Nephron progenitor cell (in vitro differentiated cells): ENCODE measurements at regions not wholly inside any gene's neighbourhood (a gene's known extent, or its start where the extent isn't known, plus 50 kb on each side); places are given as distances from the start of the nearest gene placed in this dataset.

ENCODE experiments used
- DNase-seq: peaks from one replicate; pipeline ENCODE4 v3.0.0; 2021
- H3K27ac Mint-ChIP-seq: 2 replicates; pipeline ENCODE4 v1.8.0; 2021; ENCODE audit warnings: mild to moderate bottlenecking, moderate library complexity, mixed read lengths
- H3K27me3 Mint-ChIP-seq: 2 replicates; pipeline ENCODE4 v1.8.0; 2021; ENCODE audit warnings: mild to moderate bottlenecking, low read depth, mixed read lengths; ENCODE audit not compliant: poor library complexity
- H3K36me3 Mint-ChIP-seq: 2 replicates; pipeline ENCODE4 v1.8.0; 2021; ENCODE audit warnings: low read depth, mixed read lengths
- H3K4me1 Mint-ChIP-seq: 2 replicates; pipeline ENCODE4 v1.8.0; 2021; ENCODE audit warnings: mixed read lengths
- H3K4me3 Mint-ChIP-seq: 2 replicates; pipeline ENCODE4 v1.8.0; 2021; ENCODE audit warnings: mild to moderate bottlenecking, moderate library complexity, mixed read lengths
- H3K9me3 Mint-ChIP-seq: 2 replicates; pipeline ENCODE4 v1.8.0; 2021; ENCODE audit warnings: mild to moderate bottlenecking, moderate library complexity, mixed read lengths
- TF ChIP-seq, protein P1 (sequence below): fragments of 200-600 bp; sonication (generic); IDR thresholded peaks from 2 replicates; pipeline ENCODE4 v1.5.0; 2021; ENCODE audit warnings: antibody characterized with exemption

DNA sequence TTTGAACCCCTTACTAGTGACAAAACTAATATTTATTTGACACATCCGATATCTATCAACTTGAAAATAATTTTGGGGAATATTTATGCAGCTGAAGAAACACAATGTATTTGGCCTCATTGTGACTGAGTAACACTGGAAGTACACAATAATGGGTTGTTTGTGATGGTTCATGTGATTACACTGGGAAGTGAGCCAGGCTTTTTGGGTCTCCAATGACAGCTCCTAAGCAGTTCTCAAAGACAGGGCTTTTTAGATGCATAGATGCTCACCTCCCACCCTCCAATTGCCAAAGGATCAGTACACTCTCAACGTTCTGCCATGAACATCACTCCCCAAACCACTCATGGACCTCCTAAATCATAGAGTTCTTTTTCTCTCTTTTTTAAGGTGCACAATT, 170.0 kb downstream of the SLC24A2 start:
- TF ChIP-seq, protein P1, sequence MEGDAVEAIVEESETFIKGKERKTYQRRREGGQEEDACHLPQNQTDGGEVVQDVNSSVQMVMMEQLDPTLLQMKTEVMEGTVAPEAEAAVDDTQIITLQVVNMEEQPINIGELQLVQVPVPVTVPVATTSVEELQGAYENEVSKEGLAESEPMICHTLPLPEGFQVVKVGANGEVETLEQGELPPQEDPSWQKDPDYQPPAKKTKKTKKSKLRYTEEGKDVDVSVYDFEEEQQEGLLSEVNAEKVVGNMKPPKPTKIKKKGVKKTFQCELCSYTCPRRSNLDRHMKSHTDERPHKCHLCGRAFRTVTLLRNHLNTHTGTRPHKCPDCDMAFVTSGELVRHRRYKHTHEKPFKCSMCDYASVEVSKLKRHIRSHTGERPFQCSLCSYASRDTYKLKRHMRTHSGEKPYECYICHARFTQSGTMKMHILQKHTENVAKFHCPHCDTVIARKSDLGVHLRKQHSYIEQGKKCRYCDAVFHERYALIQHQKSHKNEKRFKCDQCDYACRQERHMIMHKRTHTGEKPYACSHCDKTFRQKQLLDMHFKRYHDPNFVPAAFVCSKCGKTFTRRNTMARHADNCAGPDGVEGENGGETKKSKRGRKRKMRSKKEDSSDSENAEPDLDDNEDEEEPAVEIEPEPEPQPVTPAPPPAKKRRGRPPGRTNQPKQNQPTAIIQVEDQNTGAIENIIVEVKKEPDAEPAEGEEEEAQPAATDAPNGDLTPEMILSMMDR = no peak
- no peak overlapping the region for H3K4me3 Mint-ChIP-seq
- no peaks in the 10 kb centered on the region for H3K9me3 Mint-ChIP-seq
- no peak overlapping the region for H3K27ac Mint-ChIP-seq
- no peak for DNase-seq
- H3K27me3 Mint-ChIP-seq = peaks cover 4% of the 10 kb centered on the region
- no peaks in the 10 kb centered on the region for H3K36me3 Mint-ChIP-seq
- H3K4me1 Mint-ChIP-seq = peaks cover 2% of the 10 kb centered on the region

DNA sequence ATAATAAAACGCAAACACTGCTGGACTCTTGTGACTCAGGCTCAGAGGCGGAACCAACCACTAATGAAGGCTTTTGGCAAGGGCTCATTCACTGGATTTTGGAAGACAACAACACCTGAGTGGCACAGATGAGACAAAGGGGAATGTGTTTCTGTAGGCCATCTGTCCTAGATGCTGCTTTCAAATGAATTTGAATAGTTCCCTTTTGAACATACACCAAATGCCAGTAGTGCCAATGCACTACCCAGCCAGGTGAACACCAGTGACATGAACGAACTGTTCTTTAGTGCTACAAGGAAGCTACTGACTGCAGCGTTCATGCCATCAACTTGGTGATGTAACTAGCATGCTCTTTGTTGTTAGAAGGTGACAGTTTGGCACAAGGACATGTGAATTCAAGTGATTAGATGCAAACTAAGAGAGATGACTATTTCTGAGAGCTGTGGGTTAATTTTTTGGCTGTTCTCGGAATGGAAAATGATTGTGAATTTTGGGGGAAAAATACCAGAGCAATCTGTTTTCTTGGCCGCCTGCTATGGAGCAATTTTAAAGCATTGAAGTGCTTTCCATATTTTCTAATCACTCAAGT, 173.7 kb downstream of the SLC24A2 start:
- peaks cover under 1% of the 10 kb centered on the region for H3K27me3 Mint-ChIP-seq
- no peaks in the 10 kb centered on the region for H3K4me1 Mint-ChIP-seq
- H3K36me3 Mint-ChIP-seq = peaks cover 4% of the 10 kb centered on the region
- no peak overlapping the region for H3K4me3 Mint-ChIP-seq
- peaks cover 4% of the 10 kb centered on the region for H3K9me3 Mint-ChIP-seq
- DNase-seq = no peak
- TF ChIP-seq, protein P1 = no peak
- H3K27ac Mint-ChIP-seq = no peak overlapping the region

DNA sequence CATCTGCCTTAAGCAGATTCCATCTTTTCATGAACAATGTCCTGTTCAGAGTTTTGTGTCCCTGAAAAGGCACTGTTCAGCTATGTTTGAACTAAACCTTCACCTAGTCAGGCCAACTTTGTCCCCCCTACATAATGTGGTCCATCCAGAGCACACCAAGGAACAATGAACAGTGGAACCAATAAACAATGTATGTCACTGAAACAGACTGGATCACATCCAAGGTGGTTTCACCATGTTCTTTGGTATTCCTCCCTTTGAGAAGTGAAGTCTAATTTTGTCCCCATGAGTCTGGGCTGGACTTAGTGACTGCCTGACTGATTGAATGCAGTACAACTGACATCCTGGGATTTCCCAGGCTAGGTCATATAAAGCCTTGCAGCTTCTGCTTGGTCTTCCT, 174.5 kb downstream of the SLC24A2 start:
- Mint-ChIP-seq H3K4me1 (no peaks in the 10 kb centered on the region), H3K4me3 (no peak overlapping the region), H3K9me3 (peaks cover 10% of the 10 kb centered on the region), H3K36me3 (peaks cover 11% of the 10 kb centered on the region), H3K27me3 (no peaks in the 10 kb centered on the region), H3K27ac (no peak overlapping the region)
- TF ChIP-seq, protein P1 = no peak
- no peak for DNase-seq

DNA sequence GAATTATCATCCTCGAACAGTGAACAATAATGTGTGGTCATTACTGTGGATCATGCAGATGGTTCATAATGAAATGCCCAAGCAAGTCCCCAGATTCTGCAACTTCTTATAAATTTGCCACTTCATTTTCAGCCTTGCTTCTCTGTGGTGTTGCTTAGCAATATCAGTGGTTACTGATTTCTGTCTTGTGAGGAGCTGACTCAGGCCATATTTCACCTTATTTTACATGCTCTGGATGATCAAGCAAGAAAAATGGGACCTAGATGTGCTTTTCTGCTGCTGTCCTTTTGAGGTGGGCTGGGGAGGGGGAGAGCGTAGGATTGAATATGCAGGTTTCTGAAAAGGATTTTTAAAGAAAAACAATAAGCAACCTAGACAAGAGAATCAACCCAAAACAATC, 188.3 kb downstream of the SLC24A2 start:
- no peaks in the 10 kb centered on the region for H3K27me3 Mint-ChIP-seq
- TF ChIP-seq, protein P1 = no peak
- no peak overlapping the region for H3K4me3 Mint-ChIP-seq
- H3K4me1 Mint-ChIP-seq = peaks cover 12% of the 10 kb centered on the region
- no peak overlapping the region for H3K27ac Mint-ChIP-seq
- no peak for DNase-seq
- H3K36me3 Mint-ChIP-seq = no peaks in the 10 kb centered on the region
- peaks cover 3% of the 10 kb centered on the region for H3K9me3 Mint-ChIP-seq

DNA sequence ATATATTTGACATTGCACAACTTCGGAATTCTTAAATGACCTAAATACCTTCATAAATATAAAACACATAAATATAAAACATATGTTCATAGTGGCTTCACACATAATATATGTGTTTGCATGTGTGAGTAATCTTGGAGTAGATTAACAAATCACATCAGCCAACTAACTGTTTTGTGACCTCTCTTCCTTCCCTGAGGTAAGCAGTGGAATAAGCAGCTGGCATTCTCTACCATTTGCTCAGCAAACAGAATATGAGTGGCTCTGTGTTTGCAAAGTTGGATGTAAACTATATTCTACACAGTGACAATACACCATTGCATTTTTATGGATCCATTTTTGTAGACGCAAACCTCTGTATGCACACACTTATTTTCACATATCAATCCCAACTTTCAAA, 189.9 kb downstream of the ACER2 start:
- Mint-ChIP-seq H3K27ac (no peak overlapping the region), H3K36me3 (no peaks in the 10 kb centered on the region), H3K4me1 (peaks cover 15% of the 10 kb centered on the region), H3K4me3 (no peak overlapping the region), H3K27me3 (no peaks in the 10 kb centered on the region), H3K9me3 (peaks cover 3% of the 10 kb centered on the region)
- TF ChIP-seq, protein P1 = no peak
- no peak for DNase-seq

DNA sequence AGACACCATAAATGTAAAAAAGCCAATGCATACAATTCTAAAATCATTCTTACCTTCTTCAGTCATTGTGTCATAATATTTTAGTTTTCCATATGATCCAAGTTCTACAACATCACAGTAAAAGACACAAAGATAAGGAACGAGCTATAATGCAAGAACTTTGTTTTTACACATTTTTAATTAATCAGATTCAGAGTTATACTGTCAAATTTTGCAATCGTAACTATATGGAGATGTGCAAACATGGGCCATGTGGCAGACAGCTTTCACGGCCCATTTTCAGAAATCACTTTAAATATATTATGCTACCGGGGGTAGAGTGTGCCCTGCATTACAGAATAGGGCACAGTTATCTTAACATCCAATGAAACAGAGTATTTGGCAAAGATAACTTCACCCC, 188.4 kb downstream of the ACER2 start:
- no peak for DNase-seq
- H3K36me3 Mint-ChIP-seq = no peaks in the 10 kb centered on the region
- peaks cover 3% of the 10 kb centered on the region for H3K9me3 Mint-ChIP-seq
- no peak overlapping the region for H3K4me3 Mint-ChIP-seq
- H3K4me1 Mint-ChIP-seq = peaks cover 15% of the 10 kb centered on the region
- TF ChIP-seq, protein P1 = no peak
- H3K27ac Mint-ChIP-seq = no peak overlapping the region
- H3K27me3 Mint-ChIP-seq = no peaks in the 10 kb centered on the region
